Heart left ventricle (tissue), 13 donors: ENCODE measurements at regions not wholly inside any gene's neighbourhood (a gene's known extent, or its start where the extent isn't known, plus 50 kb on each side); places are given as distances from the start of the nearest gene placed in this dataset.

ENCODE experiments used
- CTCF ChIP-seq, 12 donors: fragments of 200-600 bp; sonication (generic) in 4 of 12; IDR thresholded peaks; one replicate each; pipeline versions ENCODE4 v1.5.0 to v1.8.0; 2018 to 2022; ENCODE audit warnings: antibody characterized with exemption in 12 of 12, mild to moderate bottlenecking in 5 of 12
- POLR2A ChIP-seq, 2 donors: fragments of 450-650 bp; IDR thresholded peaks; one replicate each; pipeline ENCODE4 v1.6.1; 2017; ENCODE audit warnings: antibody characterized with exemption in 2 of 2, mild to moderate bottlenecking in 2 of 2, moderate library complexity in 2 of 2
- donor health status: ischemic (EF 13 %, LVEDD 7.1; RV severe dilation, severe dysfunction).
- donor health status: DM: no; HTN: yes; CAD: no.
- donor health status: DM: no; HTN: no; CAD: no.
- donor health status: ischemic (EF 25% LVEDD 6.9; RV normal size, moderate dysfunction).
- donor health status: ischemic (EF 25% LVEDD 5.7; RV mildly dilated, moderate dysfunction).
- donor health status: ischemic (EF 35%, LVEDD 5.7; RV mildly dilated, moderate dysfunction).
- donor health status: nonischemic (EF 11% LVEDD 7.7; RV severe dilation, severe dysfunction).
- donor health status: DM: yes; HTN: yes; CAD: no.
- donor health status: PGD.
- donor health status: ischemic (EF 29% LVEDD 5.4; RV normal size, mild dysfunction).
- donor health status: nonischemic (EF 23%, LVEDD 6.1; RV moderate dilation, normal function).

DNA sequence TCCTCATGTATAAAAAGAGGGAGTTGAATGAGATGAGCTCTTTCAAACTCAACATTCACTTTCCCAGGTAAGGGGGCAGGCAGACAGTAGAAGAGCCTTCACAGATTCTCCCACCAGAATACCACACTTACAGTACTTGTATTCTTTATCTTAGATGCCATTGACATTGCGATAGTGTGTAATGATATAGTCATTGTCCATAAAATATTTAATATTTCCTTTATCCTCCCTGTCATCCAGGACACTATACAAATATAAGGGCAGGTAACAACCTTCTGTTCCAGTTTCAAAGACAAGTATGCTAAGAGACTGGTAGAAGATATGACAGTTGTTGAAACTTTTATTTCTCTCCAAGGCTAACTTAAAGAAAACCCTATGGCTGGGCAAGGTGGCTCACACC is 56.5 kb upstream of the MTF2 start:
- TF ChIP-seq CTCF (IDR thresholded peaks at IDR 0.05) (no peak), POLR2A (IDR thresholded peaks at IDR 0.05) (no peak)
